ENCODE measurements at regions not wholly inside any gene's neighbourhood (a gene's known extent, or its start where the extent isn't known, plus 50 kb on each side); places are given as distances from the start of the nearest gene placed in this dataset.
"Not testable (repeated sequence)": the region's sequence is repeated elsewhere in the genome, so short reads cannot be mapped to it uniquely, and the experiment has no call there.

GRCh38 chr7:42674541-42674940, 237.3 kb downstream of the C7orf25 start:
- no peak for DNase-seq

GRCh38 chr7:42673951-42674350, 237.9 kb downstream of the C7orf25 start:
- DNase-seq: no peak

DNA sequence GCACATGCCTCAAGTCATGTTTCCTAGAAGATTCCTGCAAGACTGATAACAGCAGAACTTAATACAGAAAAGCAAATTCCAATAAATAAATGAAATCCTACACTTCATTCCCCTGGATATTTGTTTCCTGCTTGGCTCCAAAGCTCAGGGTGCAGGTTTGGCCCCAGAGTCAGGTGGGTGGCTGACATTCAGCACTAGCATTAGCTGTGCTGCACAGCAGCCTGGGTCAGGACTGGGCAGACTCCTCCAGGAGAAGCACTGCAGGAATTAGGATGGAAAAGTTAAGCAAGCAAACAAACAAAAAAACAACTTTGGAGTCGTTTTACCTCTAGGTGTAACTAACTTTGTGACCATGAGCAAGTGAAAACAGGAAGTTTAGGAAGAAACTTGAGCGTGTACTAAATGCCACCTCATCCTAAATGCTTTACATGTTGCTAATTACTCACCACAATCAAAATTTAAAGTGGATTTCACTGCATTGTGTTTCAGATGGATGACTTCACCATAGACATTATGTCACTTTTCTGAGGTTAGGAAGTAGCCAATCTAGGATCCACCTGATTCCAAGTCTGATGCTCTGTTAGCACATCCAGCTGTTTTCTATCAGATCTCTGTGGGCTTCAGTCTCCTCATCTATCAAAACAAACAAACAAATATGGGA, 239.4 kb downstream of the C7orf25 start:
- DNase-seq: no peak

GRCh38 chr7:42671627-42672026, 240.2 kb downstream of the C7orf25 start:
- no peak for DNase-seq

DNA sequence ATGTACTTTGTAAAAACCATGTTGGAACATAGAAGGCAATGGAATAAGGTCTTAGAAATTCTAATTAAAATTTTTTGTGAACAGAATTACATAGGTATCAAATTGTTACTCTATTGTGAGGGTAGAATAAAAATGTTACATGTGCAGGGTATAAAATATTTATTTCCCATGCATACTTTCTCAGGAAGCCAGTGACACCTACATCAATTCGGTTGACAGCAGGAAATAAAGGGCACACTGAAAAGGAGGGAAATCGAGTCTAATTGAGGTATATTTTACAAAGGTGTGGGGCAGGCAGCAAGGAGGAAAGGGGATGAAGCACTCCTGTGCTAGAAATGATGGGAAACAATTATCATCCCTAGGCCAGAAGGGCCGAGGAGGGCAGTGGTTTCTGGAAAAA, 244.9 kb downstream of the C7orf25 start:
- DNase-seq: no peak

- DNase-seq: no peak
These were observed 249.0 kb downstream of the C7orf25 start for GRCh38 chr7:42662862-42663261.

DNA sequence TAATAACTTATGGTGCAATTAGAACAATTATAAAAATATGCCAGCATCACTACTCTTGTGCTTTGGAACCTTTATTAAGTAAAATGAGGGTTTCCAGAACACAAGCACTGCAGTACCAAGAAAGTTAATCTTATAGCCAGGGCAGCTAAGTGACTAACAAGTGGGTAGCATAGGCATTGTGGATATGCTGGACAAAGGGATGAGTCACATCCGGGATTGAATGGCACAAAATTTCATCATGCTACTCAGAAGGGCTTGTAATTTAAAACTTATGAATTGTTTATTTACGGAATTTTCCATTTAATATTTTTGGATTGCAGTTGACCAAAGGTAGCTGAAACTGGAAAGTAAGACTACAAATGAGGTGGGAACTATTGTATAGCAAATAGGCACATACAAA, 250.6 kb downstream of the C7orf25 start:
- no peak for DNase-seq

- no peak for DNase-seq
These were observed 261.2 kb downstream of the C7orf25 start for GRCh38 chr7:42650701-42651100.

- DNase-seq: no peak
These were observed 261.7 kb downstream of the C7orf25 start for GRCh38 chr7:42650171-42650570.

- DNase-seq: no peak
These were observed 266.0 kb downstream of the C7orf25 start for GRCh38 chr7:42645906-42646305.

- DNase-seq: no peak
These were observed 269.2 kb downstream of the C7orf25 start for GRCh38 chr7:42642699-42643098.

DNA sequence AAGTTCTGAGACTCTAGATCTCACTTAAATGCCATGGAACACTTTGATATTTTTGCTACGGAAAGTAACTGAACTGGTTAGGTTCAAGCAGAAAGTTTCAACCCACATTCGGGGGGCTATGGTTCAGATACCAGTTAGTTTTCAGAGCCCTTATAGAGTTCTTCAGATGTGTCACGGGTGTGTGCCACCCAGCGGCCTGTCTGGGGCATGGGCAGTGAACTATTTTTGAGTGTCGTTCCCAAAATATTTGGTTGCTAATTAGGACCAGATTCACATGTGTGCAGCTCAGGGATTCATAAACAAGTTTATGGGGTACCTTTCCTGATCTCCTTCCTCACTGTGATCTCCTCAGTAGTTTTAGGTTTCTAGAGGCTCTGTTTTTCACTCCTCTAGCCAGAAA, 271.9 kb downstream of the C7orf25 start:
- DNase-seq: no peak

GRCh38 chr7:42636380-42636779, 275.5 kb downstream of the C7orf25 start:
- not testable (repeated sequence) for DNase-seq

DNA sequence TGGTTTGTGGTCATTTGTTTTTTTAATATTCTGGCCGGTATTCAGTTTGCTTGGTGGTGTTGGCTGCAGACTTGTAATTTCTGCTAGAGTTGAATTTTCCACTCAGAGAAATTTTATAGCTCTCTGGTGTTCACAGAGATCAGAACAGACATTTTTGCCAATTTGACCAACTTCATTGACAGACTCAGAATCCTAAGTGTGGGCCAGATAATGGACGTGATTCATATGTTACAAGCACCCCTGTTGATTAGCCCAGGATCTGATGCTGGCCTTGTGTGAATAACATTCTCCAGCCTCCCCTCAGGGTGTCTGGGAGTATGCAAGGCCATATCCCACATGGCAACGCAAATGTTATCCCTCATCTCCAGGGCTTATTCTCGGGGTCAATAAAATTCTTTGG, 283.8 kb downstream of the C7orf25 start:
- DNase-seq: no peak

DNA sequence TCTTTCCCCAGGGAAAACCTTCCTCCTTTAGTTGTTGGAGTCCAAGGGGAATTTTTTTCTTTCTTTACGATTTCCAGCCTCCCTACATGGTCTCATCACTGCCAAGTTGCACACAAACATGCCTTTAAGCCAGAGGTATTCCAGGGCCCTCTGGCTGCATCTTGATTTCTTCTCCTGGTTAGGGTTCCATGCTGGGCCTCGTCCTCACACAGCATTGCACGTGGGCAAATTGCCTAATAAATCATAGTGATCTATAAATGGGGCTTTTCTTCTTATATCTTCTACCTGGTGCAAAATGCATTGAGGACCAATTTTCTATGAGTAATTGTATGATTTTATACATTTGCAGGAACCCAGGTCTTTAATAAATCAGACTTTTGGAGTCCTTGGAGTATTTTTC, 284.2 kb downstream of the C7orf25 start:
- DNase-seq: no peak

DNA sequence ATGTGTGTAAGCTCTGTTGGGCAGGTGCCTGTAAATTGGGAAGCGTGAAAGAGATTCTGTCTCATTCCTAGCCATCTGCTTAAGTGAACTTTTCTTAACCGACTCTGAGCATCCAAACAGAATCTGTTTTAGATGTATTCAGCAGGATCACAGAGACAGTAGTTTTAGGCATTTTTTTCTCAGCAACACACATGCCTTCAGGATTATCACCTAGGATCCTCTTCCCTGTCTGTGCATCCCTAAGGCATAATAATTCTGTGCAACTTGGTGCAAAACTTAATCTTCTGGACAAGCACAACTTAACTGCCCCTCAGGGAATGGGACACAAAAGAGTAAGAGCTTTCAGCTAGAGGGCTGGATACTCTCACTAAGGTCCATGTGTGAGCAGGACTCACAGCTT, 284.8 kb downstream of the C7orf25 start:
- no peak for DNase-seq

DNA sequence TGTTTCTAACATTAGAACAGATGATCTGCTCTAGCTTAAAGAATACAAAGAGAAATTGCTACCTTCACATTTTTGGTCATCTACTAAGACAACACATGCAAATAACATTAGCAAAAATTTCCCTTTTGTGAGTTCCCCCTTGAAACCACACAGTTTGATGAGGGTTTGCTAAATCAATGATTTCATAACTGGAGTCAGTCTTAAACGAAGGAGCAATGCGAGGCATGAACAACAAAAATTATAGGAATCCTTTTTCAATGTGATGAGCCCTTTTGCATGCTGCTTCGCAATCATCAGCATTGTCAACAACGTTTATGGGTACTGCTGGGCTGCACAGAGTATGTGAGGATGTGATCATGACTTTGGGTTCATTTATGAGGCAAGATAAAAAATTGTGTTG, 286.4 kb downstream of the C7orf25 start:
- DNase-seq: no peak

- no peak for DNase-seq
These were observed 287.4 kb downstream of the C7orf25 start for GRCh38 chr7:42624471-42624870.

GRCh38 chr7:42621543-42622219, 290.2 kb downstream of the C7orf25 start:
- DNase-seq: no peak

GRCh38 chr7:42618651-42619360, 293.1 kb downstream of the C7orf25 start:
- DNase-seq: no peak

DNA sequence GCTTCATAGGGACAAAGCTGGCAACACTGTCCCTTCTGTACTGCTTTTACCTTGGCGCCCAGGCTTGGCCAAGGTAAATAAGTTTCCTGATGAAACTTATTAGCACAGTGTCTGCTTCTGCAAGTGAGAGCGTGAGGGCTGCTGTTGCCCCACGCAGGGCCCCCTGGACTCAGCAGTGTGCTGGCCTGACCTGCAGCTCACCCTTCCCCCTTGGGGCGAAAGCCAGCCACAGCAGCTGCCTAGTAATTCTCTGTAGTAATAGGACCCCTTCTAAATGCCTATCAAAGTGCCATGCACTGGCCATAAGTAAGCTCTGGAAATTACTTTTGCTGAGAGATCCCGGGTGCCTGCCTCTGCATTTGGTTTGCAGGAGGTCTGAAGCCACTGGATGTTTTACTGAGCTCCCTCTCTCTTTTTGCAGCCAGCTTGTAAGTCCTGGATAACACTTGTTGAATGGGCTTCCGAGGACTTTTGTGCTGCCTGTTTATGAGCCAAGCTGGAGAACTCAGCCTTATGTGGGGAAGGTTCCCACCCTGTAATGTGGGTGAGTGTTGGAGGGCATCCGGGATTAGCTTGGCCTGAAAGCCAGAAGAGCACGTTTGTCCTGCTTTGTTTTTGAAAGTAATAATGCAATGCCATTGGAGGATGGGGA, 293.9 kb downstream of the C7orf25 start:
- DNase-seq: no peak

DNA sequence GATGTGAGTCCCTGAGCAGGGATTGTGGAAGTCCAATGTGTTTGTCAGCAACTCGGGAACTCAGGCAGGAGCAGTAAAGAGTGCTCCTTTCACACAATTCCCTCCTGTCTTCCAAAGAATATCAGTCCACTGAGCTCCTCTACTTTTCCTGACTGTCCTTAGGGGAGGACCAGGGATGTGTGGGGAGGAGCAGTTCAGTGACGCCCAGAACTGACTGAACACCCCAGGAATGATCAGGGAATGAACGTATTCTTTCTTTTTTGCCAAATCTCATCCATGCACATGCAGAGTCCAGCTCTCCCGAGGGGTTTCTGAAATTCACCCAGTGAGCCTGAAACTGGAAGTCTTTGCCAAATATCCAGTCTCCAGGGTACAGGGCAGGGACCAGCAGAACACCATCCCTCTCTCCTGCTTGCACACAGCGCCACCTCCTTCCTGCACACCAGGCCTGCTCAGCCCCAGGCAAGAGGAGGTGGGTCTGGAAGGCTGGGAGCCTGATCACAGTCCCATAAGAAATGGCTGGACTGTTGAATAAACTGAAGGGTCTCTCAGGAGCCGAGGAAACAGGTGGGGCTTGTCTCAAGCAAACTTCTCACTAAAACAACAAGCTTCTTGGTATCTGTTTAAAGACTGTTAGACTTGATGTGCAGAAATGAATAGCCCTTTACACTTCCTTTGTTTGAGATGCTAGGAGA, 294.7 kb downstream of the C7orf25 start:
- DNase-seq: no peak

DNA sequence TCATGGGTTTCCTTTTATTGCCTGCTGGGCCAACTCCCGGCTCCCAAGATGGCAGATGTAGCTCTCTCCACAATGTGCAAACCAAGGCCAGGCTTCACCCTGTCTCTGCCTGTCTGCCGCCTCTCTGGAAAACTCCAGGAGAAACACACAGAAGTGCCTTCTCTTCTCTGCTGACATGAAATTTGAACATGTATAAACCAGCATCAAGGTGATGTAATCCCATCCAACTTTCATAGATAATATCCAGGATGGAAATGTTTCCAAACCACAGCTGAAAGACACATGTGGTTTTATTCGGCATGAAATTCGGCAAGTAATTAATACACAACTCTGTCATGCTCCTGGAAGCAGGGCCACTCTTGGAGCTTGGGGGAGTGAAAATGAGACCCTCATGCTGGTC, 297.2 kb downstream of the C7orf25 start:
- DNase-seq: no peak
